WI38 (cell line): ENCODE measurements at regions not wholly inside any gene's neighbourhood (a gene's known extent, or its start where the extent isn't known, plus 50 kb on each side); places are given as distances from the start of the nearest gene placed in this dataset.

Experiments
- H3K4me3 ChIP-seq: 2 replicates; pipeline ENCODE4 v1.5.1; 2011; ENCODE audit warnings: low read depth, mild to moderate bottlenecking, control low read depth, low read length
- TF ChIP-seq, protein P1 (sequence below): IDR thresholded peaks from 2 replicates; pipeline ENCODE4 v1.5.1; 2012; ENCODE audit warnings: low read depth, mild to moderate bottlenecking, control low read depth, low read length

GRCh38 chrX:39377773-39378172, 576.5 kb downstream of the MID1IP1 start:
- TF ChIP-seq, protein P1, sequence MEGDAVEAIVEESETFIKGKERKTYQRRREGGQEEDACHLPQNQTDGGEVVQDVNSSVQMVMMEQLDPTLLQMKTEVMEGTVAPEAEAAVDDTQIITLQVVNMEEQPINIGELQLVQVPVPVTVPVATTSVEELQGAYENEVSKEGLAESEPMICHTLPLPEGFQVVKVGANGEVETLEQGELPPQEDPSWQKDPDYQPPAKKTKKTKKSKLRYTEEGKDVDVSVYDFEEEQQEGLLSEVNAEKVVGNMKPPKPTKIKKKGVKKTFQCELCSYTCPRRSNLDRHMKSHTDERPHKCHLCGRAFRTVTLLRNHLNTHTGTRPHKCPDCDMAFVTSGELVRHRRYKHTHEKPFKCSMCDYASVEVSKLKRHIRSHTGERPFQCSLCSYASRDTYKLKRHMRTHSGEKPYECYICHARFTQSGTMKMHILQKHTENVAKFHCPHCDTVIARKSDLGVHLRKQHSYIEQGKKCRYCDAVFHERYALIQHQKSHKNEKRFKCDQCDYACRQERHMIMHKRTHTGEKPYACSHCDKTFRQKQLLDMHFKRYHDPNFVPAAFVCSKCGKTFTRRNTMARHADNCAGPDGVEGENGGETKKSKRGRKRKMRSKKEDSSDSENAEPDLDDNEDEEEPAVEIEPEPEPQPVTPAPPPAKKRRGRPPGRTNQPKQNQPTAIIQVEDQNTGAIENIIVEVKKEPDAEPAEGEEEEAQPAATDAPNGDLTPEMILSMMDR, result no peak

DNA sequence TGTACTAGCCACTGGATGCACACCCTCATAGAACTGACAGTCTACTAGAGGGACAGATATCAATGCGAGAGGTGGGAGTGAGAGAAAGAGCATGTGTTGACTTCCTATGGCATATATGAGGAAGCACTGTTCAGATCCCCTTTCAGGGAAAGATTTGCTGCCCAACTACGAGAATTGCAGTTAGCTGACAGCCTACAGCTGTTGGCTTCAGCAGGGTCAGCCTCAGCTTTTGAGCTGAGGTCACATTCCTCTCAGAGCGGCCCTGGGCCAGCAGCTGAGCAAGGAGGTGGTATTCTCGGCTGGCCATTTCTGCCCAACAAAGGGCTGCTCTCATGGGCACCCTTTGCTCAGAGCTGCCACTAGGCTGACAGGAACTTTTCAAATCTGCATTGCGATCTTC, 580.2 kb downstream of the MID1IP1 start:
- TF ChIP-seq, protein P1, result no peak
- no peak overlapping the region for H3K4me3 ChIP-seq

More at GRCh38 chrX:39377773-39378172, 576.5 kb downstream of the MID1IP1 start:
- no peak overlapping the region for H3K4me3 ChIP-seq

DNA sequence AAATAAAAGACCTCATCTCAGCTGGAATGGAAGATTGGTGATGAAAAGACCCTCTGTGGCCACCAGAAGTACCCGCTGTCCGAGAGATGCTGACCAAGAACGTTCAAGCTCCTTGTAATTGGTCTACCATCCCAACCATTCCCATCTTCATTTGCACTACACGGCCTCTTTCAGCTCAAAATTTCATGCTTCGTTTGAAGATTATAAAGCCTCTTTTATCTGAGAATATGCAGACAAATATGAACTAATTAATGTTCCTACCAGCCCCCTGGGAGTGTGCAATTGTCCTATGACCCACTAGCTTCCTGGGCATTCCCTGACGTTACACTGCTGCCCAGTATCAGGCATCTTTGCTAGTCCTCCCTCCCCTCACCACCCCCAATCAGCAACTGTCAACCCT, 583.7 kb downstream of the MID1IP1 start:
- TF ChIP-seq, protein P1, result no peak
- H3K4me3 ChIP-seq, result no peak overlapping the region

GRCh38 chrX:39388730-39389129, 587.5 kb downstream of the MID1IP1 start:
- TF ChIP-seq, protein P1, result no peak
- H3K4me3 ChIP-seq, result no peak overlapping the region

DNA sequence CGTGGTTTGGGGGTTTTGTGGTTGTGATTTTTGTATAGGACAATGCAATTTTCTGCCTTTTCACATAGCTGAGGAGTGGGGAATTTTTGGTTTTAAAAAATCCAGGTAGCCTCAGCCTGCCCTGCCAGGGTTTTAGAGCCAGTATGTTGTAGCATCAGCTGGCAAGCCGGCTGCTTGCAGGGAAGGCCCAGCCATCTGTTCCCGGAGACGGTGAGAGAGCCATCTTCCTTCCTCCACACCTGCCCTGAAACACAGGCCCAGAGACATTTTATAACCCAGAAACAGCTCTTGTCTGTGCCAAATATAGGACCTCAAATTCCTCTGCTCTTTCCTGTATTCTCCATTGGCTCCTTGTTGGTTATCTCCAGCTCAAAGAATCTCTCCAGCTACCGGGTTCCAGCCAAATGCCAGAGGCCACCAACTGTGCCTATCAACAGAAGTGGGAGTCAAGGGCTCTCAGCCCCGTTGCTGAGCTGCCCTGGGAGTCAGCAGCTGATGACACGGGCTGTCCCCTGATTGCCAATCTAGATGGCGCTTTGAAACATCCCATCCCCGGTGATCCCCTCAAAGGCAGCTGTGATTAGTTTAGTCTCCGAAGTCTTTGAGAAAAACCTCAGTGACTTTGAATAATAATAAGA, 595.2 kb downstream of the MID1IP1 start:
- TF ChIP-seq, protein P1, result no peak
- H3K4me3 ChIP-seq, result no peak overlapping the region

- TF ChIP-seq, protein P1, result no peak
- no peak overlapping the region for H3K4me3 ChIP-seq
Observed at GRCh38 chrX:39397561-39398199, 596.4 kb downstream of the MID1IP1 start.

GRCh38 chrX:39398215-39398962, 597.1 kb downstream of the MID1IP1 start:
- no peak overlapping the region for H3K4me3 ChIP-seq
- TF ChIP-seq, protein P1, result no peak
